NCI-H1105 (cell line): ENCODE measurements at regions not wholly inside any gene's neighbourhood (a gene's known extent, or its start where the extent isn't known, plus 50 kb on each side); places are given as distances from the start of the nearest gene placed in this dataset.

Experiments
- DNase-seq: peaks from one replicate; lab custom pipeline; 2025; lab: John Stamatoyannopoulos, UW

- no peak for DNase-seq
Measured at GRCh38 chr12:88251798-88252197, 109.7 kb downstream of the TMTC3 start.

GRCh38 chr12:88253371-88253978 lies 111.4 kb downstream of the TMTC3 start:
- no peak for DNase-seq

- no peak for DNase-seq
Measured at GRCh38 chr12:88255224-88255623, 113.1 kb downstream of the TMTC3 start.

- DNase-seq, result no peak
Measured at GRCh38 chr12:88255847-88256246, 113.7 kb downstream of the TMTC3 start.

- no peak for DNase-seq
Measured at GRCh38 chr12:88258396-88258795, 116.3 kb downstream of the TMTC3 start.

GRCh38 chr12:88266806-88267360 lies 124.8 kb downstream of the TMTC3 start:
- peak; percentile 14 for DNase-seq

GRCh38 chr12:88267630-88268029 lies 125.5 kb downstream of the TMTC3 start:
- no peak for DNase-seq

- DNase-seq, result no peak
Measured at GRCh38 chr12:88272456-88272855, 130.3 kb downstream of the TMTC3 start.

GRCh38 chr12:88273450-88273849 lies 131.3 kb downstream of the TMTC3 start:
- DNase-seq, result no peak

- DNase-seq, result no peak
Measured at GRCh38 chr12:88273875-88274274, 131.8 kb downstream of the TMTC3 start.

- DNase-seq, result no peak
Measured at GRCh38 chr12:88291498-88292131, 149.5 kb downstream of the TMTC3 start.

GRCh38 chr12:88298014-88298682 lies 156.0 kb downstream of the TMTC3 start:
- DNase-seq, result no peak

GRCh38 chr12:88298761-88299242 lies 156.7 kb downstream of the TMTC3 start:
- DNase-seq, result no peak

GRCh38 chr12:88299567-88300101 lies 157.5 kb downstream of the TMTC3 start:
- DNase-seq, result no peak

GRCh38 chr12:88300931-88301330 lies 158.8 kb downstream of the TMTC3 start:
- no peak for DNase-seq

- DNase-seq, result no peak
Measured at GRCh38 chr12:88303335-88303734, 161.2 kb downstream of the TMTC3 start.

- DNase-seq, result no peak
Measured at GRCh38 chr12:88305254-88305890, 163.3 kb downstream of the TMTC3 start.

- no peak for DNase-seq
Measured at GRCh38 chr12:88306471-88307069, 164.5 kb downstream of the TMTC3 start.

- no peak for DNase-seq
Measured at GRCh38 chr12:88307961-88308360, 165.9 kb downstream of the TMTC3 start.

- DNase-seq, result no peak
Measured at GRCh38 chr12:88308825-88309224, 166.7 kb downstream of the TMTC3 start.

- no peak for DNase-seq
Measured at GRCh38 chr12:88309546-88309945, 167.4 kb downstream of the TMTC3 start.

GRCh38 chr12:88310069-88310468 lies 168.0 kb downstream of the TMTC3 start:
- DNase-seq, result no peak
